ENCODE measurements at regions not wholly inside any gene's neighbourhood (a gene's known extent, or its start where the extent isn't known, plus 50 kb on each side); places are given as distances from the start of the nearest gene placed in this dataset.

GRCh38 chr20:12833861-12834260 is 174.9 kb upstream of the SPTLC3 start:
- TF ChIP-seq, protein P1, sequence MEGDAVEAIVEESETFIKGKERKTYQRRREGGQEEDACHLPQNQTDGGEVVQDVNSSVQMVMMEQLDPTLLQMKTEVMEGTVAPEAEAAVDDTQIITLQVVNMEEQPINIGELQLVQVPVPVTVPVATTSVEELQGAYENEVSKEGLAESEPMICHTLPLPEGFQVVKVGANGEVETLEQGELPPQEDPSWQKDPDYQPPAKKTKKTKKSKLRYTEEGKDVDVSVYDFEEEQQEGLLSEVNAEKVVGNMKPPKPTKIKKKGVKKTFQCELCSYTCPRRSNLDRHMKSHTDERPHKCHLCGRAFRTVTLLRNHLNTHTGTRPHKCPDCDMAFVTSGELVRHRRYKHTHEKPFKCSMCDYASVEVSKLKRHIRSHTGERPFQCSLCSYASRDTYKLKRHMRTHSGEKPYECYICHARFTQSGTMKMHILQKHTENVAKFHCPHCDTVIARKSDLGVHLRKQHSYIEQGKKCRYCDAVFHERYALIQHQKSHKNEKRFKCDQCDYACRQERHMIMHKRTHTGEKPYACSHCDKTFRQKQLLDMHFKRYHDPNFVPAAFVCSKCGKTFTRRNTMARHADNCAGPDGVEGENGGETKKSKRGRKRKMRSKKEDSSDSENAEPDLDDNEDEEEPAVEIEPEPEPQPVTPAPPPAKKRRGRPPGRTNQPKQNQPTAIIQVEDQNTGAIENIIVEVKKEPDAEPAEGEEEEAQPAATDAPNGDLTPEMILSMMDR (IDR thresholded peaks at IDR 0.05; ENCODE audit: low read length) = no peak
- TF ChIP-seq EZH2 (IDR thresholded peaks at IDR 0.05; ENCODE audit: borderline replicate concordance, low read length) = no peak
